ENCODE measurements at regions not wholly inside any gene's neighbourhood (a gene's known extent, or its start where the extent isn't known, plus 50 kb on each side); places are given as distances from the start of the nearest gene placed in this dataset.

DNA sequence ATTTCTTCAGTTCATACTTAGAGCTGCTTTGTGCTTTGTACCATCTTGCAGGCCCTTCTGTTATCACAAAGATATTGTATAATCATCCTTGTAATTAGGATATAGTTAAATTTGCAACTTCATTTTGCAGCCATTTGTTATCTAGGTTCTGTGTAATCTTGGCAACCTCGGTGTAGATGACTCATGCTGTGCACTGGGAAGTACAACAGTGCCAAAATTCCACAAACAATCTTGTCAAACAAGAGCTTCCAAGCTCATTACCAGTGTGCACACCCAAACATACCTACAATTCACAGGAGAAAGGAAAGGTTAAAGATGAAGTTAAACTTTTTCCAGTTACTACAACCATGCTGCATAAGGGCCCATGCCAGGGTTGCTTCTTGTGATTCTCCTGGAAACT is 1231.8 kb downstream of the CDH11 start:
- no peak for TF ChIP-seq TCF12 (IDR thresholded peaks at IDR 0.05; ENCODE audit: low read depth)
- TF ChIP-seq, protein P1, sequence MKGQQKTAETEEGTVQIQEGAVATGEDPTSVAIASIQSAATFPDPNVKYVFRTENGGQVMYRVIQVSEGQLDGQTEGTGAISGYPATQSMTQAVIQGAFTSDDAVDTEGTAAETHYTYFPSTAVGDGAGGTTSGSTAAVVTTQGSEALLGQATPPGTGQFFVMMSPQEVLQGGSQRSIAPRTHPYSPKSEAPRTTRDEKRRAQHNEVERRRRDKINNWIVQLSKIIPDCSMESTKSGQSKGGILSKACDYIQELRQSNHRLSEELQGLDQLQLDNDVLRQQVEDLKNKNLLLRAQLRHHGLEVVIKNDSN (IDR thresholded peaks at IDR 0.05) = no peak
- TF ChIP-seq TAF1 (IDR thresholded peaks at IDR 0.05; ENCODE audit: low read depth) = no peak
- TF ChIP-seq ZBTB7A (IDR thresholded peaks at IDR 0.05; ENCODE audit: low read depth) = no peak
- no peak for TF ChIP-seq EP300 (IDR thresholded peaks at IDR 0.05; ENCODE audit: borderline replicate concordance)
- TF ChIP-seq, protein P2, sequence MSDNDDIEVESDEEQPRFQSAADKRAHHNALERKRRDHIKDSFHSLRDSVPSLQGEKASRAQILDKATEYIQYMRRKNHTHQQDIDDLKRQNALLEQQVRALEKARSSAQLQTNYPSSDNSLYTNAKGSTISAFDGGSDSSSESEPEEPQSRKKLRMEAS (IDR thresholded peaks at IDR 0.05) = no peak
